ENCODE measurements at regions not wholly inside any gene's neighbourhood (a gene's known extent, or its start where the extent isn't known, plus 50 kb on each side); places are given as distances from the start of the nearest gene placed in this dataset.

GRCh38 chr10:27407271-27407670 is 96.8 kb upstream of the RAB18 start:
- TF ChIP-seq CTCF (IDR thresholded peaks at IDR 0.05): no peak
- no peak for TF ChIP-seq POLR2AphosphoS5 (IDR thresholded peaks at IDR 0.05)
- TF ChIP-seq POLR2A (IDR thresholded peaks at IDR 0.05): no peak
